ENCODE measurements at regions not wholly inside any gene's neighbourhood (a gene's known extent, or its start where the extent isn't known, plus 50 kb on each side); places are given as distances from the start of the nearest gene placed in this dataset.

DNA sequence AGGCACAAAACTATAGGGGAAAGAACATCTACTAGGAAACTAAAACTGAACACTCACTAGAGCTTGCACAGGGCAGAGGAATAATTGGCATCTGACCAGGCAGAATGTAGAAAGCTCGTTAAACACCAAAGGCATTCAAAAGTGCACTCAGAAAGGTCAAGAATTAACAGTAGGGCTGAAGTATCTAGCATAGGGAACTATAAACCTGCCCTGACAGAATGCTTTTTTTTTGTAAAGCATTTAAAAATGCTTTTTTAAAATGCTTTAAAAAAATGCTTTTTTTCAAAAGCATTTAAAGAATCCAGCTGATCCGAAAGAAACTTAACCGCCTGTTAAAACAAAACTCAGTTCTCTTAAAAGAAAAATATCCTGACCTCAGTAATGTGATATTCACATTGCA, 74.6 kb upstream of the EGFR start:
- TF ChIP-seq POLR2AphosphoS5 (IDR thresholded peaks at IDR 0.05) (no peak), CTCF (IDR thresholded peaks at IDR 0.05 in 8 of 11, conservative IDR thresholded peaks at IDR 0.05 in 3 of 11) (no peak), POLR2A (IDR thresholded peaks at IDR 0.05) (no peak)
